Amygdala (tissue), 56 donors: ENCODE measurements at regions not wholly inside any gene's neighbourhood (a gene's known extent, or its start where the extent isn't known, plus 50 kb on each side); places are given as distances from the start of the nearest gene placed in this dataset.

Experiments
- DNase-seq, 56 donors: peaks; one replicate each; lab custom pipeline; 2025; lab: John Stamatoyannopoulos, UW

DNA sequence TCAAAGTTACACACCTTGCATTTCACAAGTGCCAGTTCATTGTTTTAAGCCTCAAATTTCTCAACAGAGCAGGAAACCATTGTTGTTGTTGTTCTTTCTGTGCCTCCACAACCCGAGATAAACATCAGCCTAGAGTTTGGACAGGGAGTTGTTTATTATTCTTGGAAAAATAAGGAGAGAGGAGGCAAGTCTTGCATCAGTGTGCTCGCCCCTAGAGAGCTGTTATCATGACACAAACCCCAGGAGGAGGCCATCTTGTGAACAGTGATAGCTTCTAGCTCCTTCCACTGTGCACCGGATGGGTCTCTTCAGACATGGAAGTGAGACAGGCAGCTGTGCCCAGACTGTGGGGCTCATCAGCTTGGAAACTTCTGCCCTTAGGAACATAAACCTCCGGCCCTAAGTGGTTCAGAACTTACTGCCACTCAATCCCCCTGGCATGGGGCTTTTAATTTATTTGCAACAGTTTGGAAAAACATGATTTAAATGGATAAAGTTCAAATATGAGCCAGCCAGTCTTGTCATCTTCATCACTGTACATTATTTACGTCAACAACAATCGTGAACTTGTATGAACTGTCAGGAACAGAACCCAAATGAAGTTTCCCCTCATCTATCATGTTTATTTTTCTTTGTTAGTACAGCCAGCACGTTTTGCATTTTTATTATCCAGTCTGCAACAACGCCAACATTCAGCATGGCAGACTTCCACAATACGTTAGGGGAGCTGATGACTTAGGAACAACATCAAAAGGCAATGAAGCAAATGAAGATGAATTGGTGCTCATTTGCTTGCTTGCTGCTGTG lies 181.7 kb upstream of the S1PR3 start:
- DNase-seq = no peak

DNA sequence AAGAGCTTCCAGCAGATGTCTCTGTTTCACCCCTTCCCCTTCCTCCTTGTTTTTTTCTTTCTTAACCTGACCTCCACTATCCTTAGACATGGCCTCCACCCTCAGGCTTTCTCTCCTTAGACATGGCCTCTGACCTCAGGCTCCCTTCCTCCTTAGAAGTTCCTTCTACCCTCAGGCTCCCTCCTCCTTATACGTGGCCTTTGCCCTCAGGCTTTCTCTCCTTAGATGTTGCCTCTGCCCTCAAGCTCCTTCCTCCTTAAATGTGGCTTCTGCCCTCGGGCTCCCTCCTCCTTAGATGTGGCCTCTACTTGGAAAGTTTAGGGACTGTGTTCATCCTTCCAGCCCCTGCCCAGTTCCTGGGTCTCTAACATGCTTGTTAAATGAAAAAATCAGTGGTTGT lies 180.4 kb upstream of the S1PR3 start:
- no peak for DNase-seq

DNA sequence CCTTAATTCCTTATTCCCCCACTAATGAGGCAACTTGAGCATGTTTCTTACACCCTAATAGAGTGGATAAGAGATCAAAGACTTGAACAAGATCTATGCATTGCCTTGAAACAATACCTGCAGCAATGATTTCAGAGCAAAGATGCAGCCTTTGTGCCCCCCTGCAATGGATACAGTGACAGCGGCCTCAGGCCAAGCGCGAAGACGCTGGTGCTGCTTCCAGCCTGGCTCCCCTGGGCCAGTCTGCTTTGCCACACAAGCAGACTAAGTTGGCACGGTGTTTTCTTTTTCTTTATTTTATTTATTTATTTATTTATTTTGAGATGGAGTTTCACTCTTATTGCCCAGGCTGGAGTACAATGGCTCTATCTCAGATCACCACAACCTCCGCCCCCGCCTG lies 179.8 kb upstream of the S1PR3 start:
- DNase-seq = no peak

GRCh38 chr9:88812938-88813637 lies 178.2 kb upstream of the S1PR3 start:
- no peak for DNase-seq

DNA sequence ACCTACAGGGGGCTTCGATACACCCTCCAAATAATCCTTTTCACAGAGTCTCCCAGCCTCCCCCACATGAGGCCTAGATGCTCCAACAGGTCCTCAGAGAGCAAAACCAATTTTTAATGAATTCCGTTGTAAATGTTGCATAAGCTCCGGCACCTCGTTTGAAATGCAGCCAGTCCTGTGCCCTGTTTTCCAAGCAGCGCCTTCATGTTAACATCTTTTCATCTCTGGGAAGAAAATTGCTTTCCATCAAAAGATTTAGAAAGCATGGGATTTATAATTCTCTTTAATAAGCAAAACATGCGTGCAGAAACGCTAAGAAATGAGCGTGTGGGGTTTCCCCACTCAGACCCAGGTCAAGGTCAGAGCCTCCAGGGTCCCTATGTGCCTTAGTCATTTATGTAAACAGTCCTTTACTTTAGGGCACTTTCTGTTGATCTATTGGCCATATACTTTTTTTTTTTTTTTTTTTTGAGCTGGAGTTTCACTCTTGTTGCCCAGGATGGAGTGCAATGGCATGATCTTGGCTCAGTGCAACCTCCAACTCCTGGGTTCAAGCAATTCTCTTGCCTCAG lies 177.5 kb upstream of the S1PR3 start:
- no peak for DNase-seq

DNA sequence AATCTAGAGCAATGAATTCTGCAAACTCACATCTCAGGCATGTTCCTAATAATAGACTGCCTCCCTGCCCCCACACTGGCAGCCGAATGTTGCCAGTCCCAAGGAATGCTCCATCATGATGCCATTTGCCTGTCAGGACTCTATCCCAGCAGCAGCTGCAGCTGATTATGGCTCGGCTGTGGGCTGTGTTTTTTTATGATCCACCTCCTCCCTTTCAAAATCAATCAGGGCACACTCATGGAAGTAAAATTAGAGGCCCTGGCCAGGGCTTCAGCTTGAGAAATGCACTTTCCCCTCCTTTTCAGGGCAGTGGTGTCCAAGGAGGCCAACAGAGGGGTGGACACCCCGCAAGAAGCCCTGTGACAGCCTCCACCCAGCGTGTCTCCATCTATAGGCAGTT lies 176.7 kb upstream of the S1PR3 start:
- peak in 23 of 56 donors; percentile 2 to 52 (median 13) for DNase-seq

GRCh38 chr9:88816141-88816540 lies 175.1 kb upstream of the S1PR3 start:
- no peak for DNase-seq

GRCh38 chr9:88816591-88816990 lies 174.7 kb upstream of the S1PR3 start:
- DNase-seq = no peak

- DNase-seq = no peak
These were observed 173.6 kb upstream of the S1PR3 start for GRCh38 chr9:88817628-88818027.

DNA sequence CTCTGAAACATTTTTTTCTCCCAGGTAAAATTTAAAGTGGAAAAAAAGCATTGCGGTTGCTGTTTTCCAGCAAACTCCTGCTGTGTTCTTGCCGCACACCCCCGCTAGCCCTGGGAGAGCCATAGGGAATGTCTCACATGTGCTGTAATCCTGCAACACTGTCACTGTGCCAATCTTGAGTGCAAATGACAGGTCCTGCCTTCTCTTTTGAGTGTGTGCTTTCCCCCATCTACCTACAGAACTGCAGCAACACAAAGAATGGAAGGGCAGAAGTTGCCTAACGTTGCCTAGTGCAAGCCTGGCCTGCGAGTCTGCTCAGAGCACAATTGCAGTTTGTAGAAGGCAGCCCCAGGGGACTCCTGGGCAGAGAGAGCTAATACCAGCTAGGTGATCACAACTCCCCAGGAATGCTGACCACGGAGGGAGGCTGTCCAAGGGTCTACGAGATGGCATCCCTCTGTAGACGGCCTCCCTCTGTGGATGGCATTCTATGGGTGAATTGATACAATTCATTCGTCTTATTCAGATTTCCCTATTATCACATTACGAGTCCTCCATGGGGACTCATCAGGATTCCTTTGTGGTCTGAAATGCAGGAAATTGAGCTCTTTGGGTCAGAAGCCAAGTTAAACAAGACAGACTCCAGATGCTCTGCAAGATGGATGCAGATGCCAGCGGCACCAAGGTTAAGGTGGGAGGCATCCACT lies 172.6 kb upstream of the S1PR3 start:
- DNase-seq = no peak

DNA sequence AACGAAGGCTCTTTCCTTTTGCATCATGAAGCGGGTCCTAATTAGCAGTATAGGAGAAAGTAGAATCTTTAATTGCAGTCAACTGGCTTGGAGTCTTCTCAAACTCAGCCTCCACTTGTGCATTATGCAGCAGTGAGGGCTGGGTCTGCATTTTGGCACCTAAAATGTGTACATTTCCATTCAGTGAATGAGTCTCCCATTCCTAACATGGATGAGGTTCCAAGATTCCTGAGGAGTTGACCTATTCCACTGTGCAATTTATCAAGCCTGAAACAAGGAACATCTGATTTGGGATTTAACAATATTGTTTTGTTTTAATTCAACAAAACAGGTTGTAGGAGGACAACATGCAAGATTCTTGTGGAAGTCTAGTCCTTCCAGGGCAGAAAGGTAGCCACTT lies 171.8 kb upstream of the S1PR3 start:
- no peak for DNase-seq

DNA sequence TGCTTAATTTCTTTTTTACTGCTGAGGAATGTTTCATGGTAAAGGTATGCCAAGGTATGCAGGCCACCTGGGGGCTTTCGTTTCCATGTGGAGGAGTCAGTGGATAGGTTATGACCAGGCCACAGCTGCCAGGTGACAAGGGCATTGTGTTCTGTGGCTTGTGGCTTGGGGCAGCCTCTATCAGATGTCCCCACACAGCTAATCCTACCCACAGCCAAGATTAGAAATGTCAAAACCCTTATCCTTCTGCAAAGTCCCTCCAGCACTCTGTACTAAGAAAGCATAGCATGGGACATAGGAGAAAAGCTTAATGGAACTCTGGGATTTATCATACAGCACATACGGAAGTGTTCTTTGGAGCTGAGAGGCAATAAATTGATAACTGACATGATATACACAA lies 171.2 kb upstream of the S1PR3 start:
- no peak for DNase-seq

- DNase-seq = no peak
These were observed 170.1 kb upstream of the S1PR3 start for GRCh38 chr9:88821033-88821745.

DNA sequence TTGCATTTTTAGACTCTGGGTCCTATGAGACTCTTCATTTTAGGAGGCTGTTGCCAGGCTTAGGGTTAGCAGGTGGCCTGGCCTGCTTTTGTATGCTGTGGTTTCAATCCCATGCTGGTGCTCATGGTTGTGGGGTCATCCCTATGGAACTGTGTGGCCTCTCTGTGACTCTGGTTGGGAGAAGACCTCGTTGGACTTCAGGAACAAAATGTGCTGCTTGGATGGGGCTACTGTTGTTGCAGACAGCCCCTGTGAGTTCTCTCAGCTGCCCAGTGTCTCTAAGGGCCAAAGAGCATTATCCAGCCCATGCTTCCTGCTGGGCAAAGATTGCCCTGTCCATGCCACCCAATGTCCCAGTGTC lies 169.5 kb upstream of the S1PR3 start:
- no peak for DNase-seq

DNA sequence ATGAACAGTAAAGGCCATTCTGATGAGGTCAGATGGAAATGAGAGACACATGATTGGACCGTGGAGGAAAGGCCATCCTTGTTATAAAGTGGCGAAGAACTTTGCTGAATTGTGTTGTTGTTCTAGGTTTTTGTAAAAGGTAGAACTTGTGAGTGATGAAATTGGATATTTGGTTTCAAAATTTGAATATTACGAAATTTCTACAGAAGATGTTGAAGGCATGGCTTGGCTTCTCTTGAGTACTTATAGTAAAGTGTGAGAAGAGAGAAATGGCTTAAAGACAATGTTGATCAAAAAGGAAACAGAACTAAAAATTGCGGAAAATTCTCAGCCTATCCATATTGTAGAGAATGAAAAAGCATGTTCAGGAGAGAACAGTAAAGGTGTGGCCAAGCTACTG lies 166.6 kb upstream of the S1PR3 start:
- DNase-seq = no peak

DNA sequence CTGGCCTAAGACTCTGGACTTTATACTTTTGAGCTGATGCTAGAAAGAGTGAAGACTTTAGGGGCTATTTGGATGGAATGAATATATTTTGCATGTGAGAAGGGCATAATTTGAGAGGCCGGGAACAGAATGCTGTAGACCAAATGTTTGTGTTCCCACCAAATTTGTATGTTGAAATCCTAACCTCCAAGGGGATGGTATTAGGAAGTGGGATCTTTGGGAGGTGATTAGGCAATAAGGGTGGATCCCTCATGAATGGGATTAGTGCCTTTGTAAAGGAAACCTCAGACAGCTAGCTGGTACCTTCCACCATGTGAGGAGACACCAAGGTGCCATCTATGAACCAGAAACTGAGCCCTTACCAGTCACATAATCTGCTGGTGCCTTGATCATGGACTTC lies 165.1 kb upstream of the S1PR3 start:
- DNase-seq = no peak

DNA sequence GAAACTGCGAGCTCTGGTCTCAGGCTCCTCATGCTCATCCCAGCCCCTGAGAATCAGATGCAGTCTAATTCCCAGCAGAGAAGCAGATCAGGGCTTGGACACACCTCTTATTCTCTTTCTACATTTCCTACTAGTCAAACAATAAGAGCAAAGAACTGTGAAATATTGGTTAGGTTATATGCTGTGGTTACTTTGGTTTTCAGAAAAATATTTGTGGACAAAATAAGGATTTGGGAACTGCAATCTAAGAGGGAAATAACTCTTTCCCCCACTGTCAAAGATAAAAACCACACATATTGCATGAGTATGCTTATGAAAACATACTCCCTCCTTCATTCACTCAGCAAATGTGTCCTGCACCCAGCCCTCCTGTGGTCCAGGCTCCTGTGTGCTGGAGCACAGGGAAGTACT lies 164.5 kb upstream of the S1PR3 start:
- no peak for DNase-seq

- DNase-seq = no peak
These were observed 163.2 kb upstream of the S1PR3 start for GRCh38 chr9:88828018-88828417.

DNA sequence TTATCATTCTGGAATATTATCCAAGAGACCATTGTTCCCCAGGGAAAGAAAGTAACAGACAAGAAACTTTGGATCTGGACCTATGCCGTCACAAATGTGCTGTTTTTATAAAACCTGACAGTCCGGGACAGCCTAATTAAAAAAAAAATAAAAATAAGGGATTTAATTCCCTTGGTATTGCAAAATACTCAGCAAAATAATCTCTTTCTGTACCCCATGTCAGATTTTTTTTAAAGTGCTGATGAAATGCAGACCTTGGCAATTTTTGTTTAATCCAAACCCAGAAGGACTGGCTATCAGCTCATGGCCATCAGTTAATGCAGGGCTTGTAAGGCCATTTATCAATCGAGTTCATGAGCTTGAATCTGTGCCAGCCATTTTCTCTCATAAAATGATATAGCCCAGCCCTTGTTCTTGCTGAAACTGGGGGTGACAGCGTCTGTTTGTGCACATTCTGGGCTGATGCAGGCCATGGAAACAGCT lies 162.7 kb upstream of the S1PR3 start:
- no peak for DNase-seq

- no peak for DNase-seq
These were observed 162.0 kb upstream of the S1PR3 start for GRCh38 chr9:88829276-88829675.
